ENCODE measurements at regions not wholly inside any gene's neighbourhood (a gene's known extent, or its start where the extent isn't known, plus 50 kb on each side); places are given as distances from the start of the nearest gene placed in this dataset.

DNA sequence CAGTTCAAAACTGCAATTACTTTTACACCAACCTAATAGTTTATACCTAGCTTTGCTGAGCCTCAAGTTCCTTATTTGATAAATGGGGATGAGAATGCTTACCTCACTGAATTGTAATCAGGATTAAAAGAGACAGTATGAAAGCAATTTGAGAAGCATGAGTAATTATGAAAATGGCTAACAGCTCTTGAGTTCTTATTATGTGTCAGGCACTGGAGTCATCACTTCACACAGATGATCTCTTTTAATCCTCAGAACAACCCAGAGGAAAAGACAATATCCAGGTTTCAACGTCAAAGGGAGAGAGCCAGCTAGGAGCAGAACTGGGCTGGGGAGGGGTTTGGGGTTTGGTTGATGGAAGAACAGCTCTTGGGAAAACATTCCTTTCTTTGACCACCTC, 221.0 kb upstream of the NWD2 start:
- TF ChIP-seq CTCF (IDR thresholded peaks at IDR 0.05; ENCODE audit: poor library complexity) = no peak
- no peak for TF ChIP-seq EZH2 (IDR thresholded peaks at IDR 0.05; ENCODE audit: borderline replicate concordance)
- TF ChIP-seq EZH2phosphoT487 (IDR thresholded peaks at IDR 0.05; ENCODE audit: low read depth, severe bottlenecking, unreplicated experiment) = no peak

Measured in hepatocyte (in vitro differentiated cells).